VCaP (cell line): ENCODE measurements at regions not wholly inside any gene's neighbourhood (a gene's known extent, or its start where the extent isn't known, plus 50 kb on each side); places are given as distances from the start of the nearest gene placed in this dataset.

Experiments
- H3K27ac ChIP-seq: fragments of 450-650 bp; 2 replicates; pipeline ENCODE4 v1.5.1; 2017
- CTCF ChIP-seq: fragments of 450-650 bp; conservative IDR thresholded peaks from 2 replicates; pipeline ENCODE4 v1.5.1; 2017; ENCODE audit warnings: mild to moderate bottlenecking, moderate library complexity

GRCh38 chr14:85037411-85037810 lies 492.5 kb upstream of the FLRT2 start:
- TF ChIP-seq CTCF = no peak
- no peak overlapping the region for H3K27ac ChIP-seq

- H3K27ac ChIP-seq = no peak overlapping the region
Observed at GRCh38 chr14:85038526-85039352, 491.2 kb upstream of the FLRT2 start.

GRCh38 chr14:85039353-85039626 lies 490.7 kb upstream of the FLRT2 start:
- H3K27ac ChIP-seq = no peak overlapping the region
- no peak for TF ChIP-seq CTCF

More at GRCh38 chr14:85038526-85039352, 491.2 kb upstream of the FLRT2 start:
- no peak for TF ChIP-seq CTCF

- no peak overlapping the region for H3K27ac ChIP-seq
- TF ChIP-seq CTCF = no peak
Observed at GRCh38 chr14:85040046-85040685, 489.8 kb upstream of the FLRT2 start.

- TF ChIP-seq CTCF = no peak
- H3K27ac ChIP-seq = no peak overlapping the region
Observed at GRCh38 chr14:85041618-85042017, 488.3 kb upstream of the FLRT2 start.

- no peak for TF ChIP-seq CTCF
- H3K27ac ChIP-seq = no peak overlapping the region
Observed at GRCh38 chr14:85042301-85042700, 487.6 kb upstream of the FLRT2 start.

GRCh38 chr14:85050180-85050579 lies 479.8 kb upstream of the FLRT2 start:
- TF ChIP-seq CTCF = no peak
- no peak overlapping the region for H3K27ac ChIP-seq
